Neural progenitor cell (in vitro differentiated cells): ENCODE measurements at regions not wholly inside any gene's neighbourhood (a gene's known extent, or its start where the extent isn't known, plus 50 kb on each side); places are given as distances from the start of the nearest gene placed in this dataset.

Experiments used
- DNase-seq: peaks from one replicate; pipeline ENCODE4 v3.0.0-alpha.2; 2016; ENCODE audit warnings: low spot score
- H2AFZ ChIP-seq: fragments of 200-600 bp; sonication (generic); replicated peaks from 2 replicates; pipeline ENCODE4 v1.6.1; 2016; ENCODE audit warnings: antibody characterized with exemption
- H3F3A ChIP-seq: fragments of 200-600 bp; sonication (generic); 2 replicates; pipeline ENCODE4 v1.6.1; 2016; ENCODE audit warnings: antibody characterized with exemption, low read depth
- H3K27ac ChIP-seq: fragments of 200-600 bp; sonication (generic); 2 replicates; pipeline ENCODE4 v1.5.1; 2016; ENCODE audit warnings: mild to moderate bottlenecking
- H3K27me3 ChIP-seq: fragments of 200-600 bp; sonication (generic); 2 replicates; pipeline ENCODE4 v1.6.1; 2016; ENCODE audit warnings: mild to moderate bottlenecking, moderate library complexity
- H3K36me3 ChIP-seq: fragments of 200-600 bp; sonication (generic); 2 replicates; pipeline ENCODE4 v1.5.1; 2016
- H3K4me1 ChIP-seq: fragments of 200-600 bp; sonication (generic); 2 replicates; pipeline ENCODE4 v1.6.1; 2016; ENCODE audit warnings: mixed run types
- H3K4me2 ChIP-seq: fragments of 200-600 bp; sonication (generic); 2 replicates; pipeline ENCODE4 v1.6.1; 2016
- H3K4me3 ChIP-seq: fragments of 200-600 bp; sonication (generic); 2 replicates; pipeline ENCODE4 v1.5.1; 2016
- H3K79me2 ChIP-seq: fragments of 200-600 bp; sonication (generic); 2 replicates; pipeline ENCODE4 v1.6.1; 2016; ENCODE audit warnings: low read depth
- H3K9ac ChIP-seq: fragments of 200-600 bp; sonication (generic); 2 replicates; pipeline ENCODE4 v1.6.1; 2016
- H3K9me3 ChIP-seq: fragments of 200-600 bp; sonication (generic); 2 replicates; pipeline ENCODE4 v1.5.1; 2016; ENCODE audit warnings: low read depth
- H4K20me1 ChIP-seq: fragments of 200-600 bp; sonication (generic); 2 replicates; pipeline ENCODE4 v1.6.1; 2016; ENCODE audit warnings: low read depth
- H3K27ac Mint-ChIP-seq: 3 replicates; pipeline ENCODE4 v1.8.0; 2021; ENCODE audit warnings: mixed read lengths
- H3K27me3 Mint-ChIP-seq: 2 replicates; pipeline ENCODE4 v1.8.0; 2022; ENCODE audit warnings: low read depth, mild to moderate bottlenecking, inconsistent platforms, moderate library complexity, mixed read lengths; ENCODE audit not compliant: insufficient read depth
- H3K36me3 Mint-ChIP-seq: 3 replicates; pipeline ENCODE4 v1.8.0; 2021; ENCODE audit warnings: mixed read lengths
- H3K4me1 Mint-ChIP-seq: 3 replicates; pipeline ENCODE4 v1.8.0; 2021; ENCODE audit warnings: mixed read lengths
- H3K4me3 Mint-ChIP-seq: 3 replicates; pipeline ENCODE4 v1.8.0; 2021; ENCODE audit warnings: mild to moderate bottlenecking, moderate library complexity, mixed read lengths
- H3K9me3 Mint-ChIP-seq: 3 replicates; pipeline ENCODE4 v1.8.0; 2020; ENCODE audit warnings: mixed read lengths
- EZH2 ChIP-seq: fragments of 200-600 bp; sonication (generic); IDR thresholded peaks from 2 replicates; pipeline ENCODE4 v1.6.1; 2017; ENCODE audit warnings: antibody characterized with exemption, mild to moderate bottlenecking, moderate library complexity
- EZH2phosphoT487 ChIP-seq: fragments of 200-600 bp; sonication (generic); IDR thresholded peaks from 2 replicates; pipeline ENCODE4 v1.6.1; 2017; ENCODE audit warnings: antibody characterized with exemption
- TF ChIP-seq, protein P1 (sequence below): fragments of 200-600 bp; sonication (generic); IDR thresholded peaks from 2 replicates; pipeline ENCODE4 v1.5.1; 2017; ENCODE audit warnings: antibody characterized with exemption, mild to moderate bottlenecking

DNA sequence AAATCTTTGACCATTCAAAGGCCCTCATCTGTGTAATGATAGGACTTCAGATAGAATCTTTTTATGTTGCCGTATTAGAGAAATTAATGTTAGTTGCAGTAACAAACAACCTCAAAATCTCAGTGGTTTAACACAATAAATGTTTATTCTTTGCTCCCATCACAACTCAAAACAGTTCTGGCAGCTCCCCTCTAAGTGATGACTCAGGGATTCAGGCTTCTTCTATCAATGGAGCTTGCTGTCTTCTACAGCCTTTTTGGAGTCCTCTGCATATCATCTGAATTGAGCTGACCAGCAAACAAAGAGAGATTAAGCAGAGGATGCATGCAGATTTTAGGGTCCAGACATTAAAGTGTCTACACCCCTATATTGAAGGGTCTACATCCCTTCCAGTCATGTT, 59.1 kb upstream of the RAB3GAP2 start:
- Histone ChIP-seq H2AFZ (no peak overlapping the region), H3K27me3 (no peaks in the 10 kb centered on the region), H3K4me3 (no peak overlapping the region), H3F3A (no peaks in the 10 kb centered on the region), H3K9me3 (no peaks in the 10 kb centered on the region), H3K36me3 (no peaks in the 10 kb centered on the region), H4K20me1 (no peaks in the 10 kb centered on the region), H3K79me2 (no peaks in the 10 kb centered on the region), H3K4me2 (no peak overlapping the region), H3K27ac (no peak overlapping the region), H3K9ac (no peak overlapping the region), H3K4me1 (peaks cover 21% of the 10 kb centered on the region)
- H3K4me1 Mint-ChIP-seq: peaks cover 37% of the 10 kb centered on the region
- DNase-seq: no peak
- peaks cover 5% of the 10 kb centered on the region for H3K27me3 Mint-ChIP-seq
- no peak overlapping the region for H3K4me3 Mint-ChIP-seq
- H3K36me3 Mint-ChIP-seq: no peaks in the 10 kb centered on the region
- TF ChIP-seq EZH2: no peak
- TF ChIP-seq, protein P1, sequence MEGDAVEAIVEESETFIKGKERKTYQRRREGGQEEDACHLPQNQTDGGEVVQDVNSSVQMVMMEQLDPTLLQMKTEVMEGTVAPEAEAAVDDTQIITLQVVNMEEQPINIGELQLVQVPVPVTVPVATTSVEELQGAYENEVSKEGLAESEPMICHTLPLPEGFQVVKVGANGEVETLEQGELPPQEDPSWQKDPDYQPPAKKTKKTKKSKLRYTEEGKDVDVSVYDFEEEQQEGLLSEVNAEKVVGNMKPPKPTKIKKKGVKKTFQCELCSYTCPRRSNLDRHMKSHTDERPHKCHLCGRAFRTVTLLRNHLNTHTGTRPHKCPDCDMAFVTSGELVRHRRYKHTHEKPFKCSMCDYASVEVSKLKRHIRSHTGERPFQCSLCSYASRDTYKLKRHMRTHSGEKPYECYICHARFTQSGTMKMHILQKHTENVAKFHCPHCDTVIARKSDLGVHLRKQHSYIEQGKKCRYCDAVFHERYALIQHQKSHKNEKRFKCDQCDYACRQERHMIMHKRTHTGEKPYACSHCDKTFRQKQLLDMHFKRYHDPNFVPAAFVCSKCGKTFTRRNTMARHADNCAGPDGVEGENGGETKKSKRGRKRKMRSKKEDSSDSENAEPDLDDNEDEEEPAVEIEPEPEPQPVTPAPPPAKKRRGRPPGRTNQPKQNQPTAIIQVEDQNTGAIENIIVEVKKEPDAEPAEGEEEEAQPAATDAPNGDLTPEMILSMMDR: no peak
- no peak for TF ChIP-seq EZH2phosphoT487
- no peaks in the 10 kb centered on the region for H3K9me3 Mint-ChIP-seq
- peak overlapping the region; percentile 68 for H3K27ac Mint-ChIP-seq

DNA sequence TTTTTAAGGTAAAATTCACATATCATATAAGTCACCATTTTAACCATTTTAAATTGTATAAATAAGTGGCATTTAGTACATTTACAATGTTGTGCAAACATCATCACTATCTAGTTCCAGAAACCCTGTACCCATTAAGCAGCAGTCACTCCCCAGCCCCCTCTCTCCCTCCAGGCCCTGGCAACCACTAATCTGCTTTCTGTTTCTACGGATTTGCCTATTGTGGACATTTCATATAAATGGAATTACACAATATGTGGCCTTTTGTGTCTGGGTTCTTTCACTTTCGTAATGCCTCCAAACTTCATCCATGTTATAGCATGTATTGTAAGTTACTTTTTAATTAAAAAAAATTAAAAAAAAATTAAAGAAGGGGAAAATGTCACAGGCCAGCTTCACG, 58.0 kb upstream of the RAB3GAP2 start:
- H4K20me1 ChIP-seq: no peaks in the 10 kb centered on the region
- Mint-ChIP-seq H3K36me3 (no peaks in the 10 kb centered on the region), H3K9me3 (no peaks in the 10 kb centered on the region), H3K27me3 (peaks cover 5% of the 10 kb centered on the region), H3K4me3 (no peak overlapping the region), H3K27ac (no peak overlapping the region), H3K4me1 (peaks cover 39% of the 10 kb centered on the region)
- H3K9ac ChIP-seq: no peak overlapping the region
- no peaks in the 10 kb centered on the region for H3K27me3 ChIP-seq
- H2AFZ ChIP-seq: no peak overlapping the region
- DNase-seq: peak; percentile 24
- H3K9me3 ChIP-seq: no peaks in the 10 kb centered on the region
- peak overlapping the region; percentile 32 for H3K4me2 ChIP-seq
- no peak overlapping the region for H3K4me3 ChIP-seq
- H3K27ac ChIP-seq: no peak overlapping the region
- peaks cover 21% of the 10 kb centered on the region for H3K4me1 ChIP-seq
- H3K36me3 ChIP-seq: no peaks in the 10 kb centered on the region
- no peaks in the 10 kb centered on the region for H3F3A ChIP-seq
- no peaks in the 10 kb centered on the region for H3K79me2 ChIP-seq
- TF ChIP-seq EZH2phosphoT487: no peak
- no peak for TF ChIP-seq EZH2
- TF ChIP-seq, protein P1: no peak

DNA sequence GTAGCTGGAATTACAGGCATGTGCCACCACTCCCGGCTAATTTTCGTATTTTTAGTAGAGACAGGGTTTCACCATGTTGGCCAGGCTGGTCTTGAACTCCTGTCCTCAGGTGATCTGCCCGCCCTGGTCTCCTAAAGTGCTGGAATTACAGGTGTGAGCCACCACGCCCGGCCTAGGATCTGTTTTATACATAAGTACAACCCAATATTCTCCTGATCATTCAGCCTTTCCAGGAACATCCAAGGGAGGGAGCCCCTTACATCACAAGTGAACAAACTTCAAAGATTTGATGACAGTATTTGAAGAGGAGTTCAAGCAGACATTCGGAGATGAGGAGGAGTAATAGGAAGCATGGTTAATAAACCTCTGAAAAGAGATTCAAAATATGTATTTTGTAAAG, 54.9 kb upstream of the RAB3GAP2 start:
- H3F3A ChIP-seq: no peaks in the 10 kb centered on the region
- H3K27ac Mint-ChIP-seq: no peak overlapping the region
- TF ChIP-seq EZH2: no peak
- no peak for TF ChIP-seq EZH2phosphoT487
- TF ChIP-seq, protein P1: no peak

More for the DNA sequence above, 54.9 kb upstream of the RAB3GAP2 start:
- peaks cover 39% of the 10 kb centered on the region for H3K4me1 Mint-ChIP-seq
- Histone ChIP-seq H3K36me3 (no peaks in the 10 kb centered on the region), H3K27ac (no peak overlapping the region), H4K20me1 (no peaks in the 10 kb centered on the region), H3K27me3 (no peaks in the 10 kb centered on the region), H3K9me3 (no peaks in the 10 kb centered on the region), H3K79me2 (no peaks in the 10 kb centered on the region), H2AFZ (no peak overlapping the region), H3K4me2 (no peak overlapping the region), H3K4me1 (peaks cover 21% of the 10 kb centered on the region), H3K4me3 (no peak overlapping the region), H3K9ac (no peak overlapping the region)
- H3K9me3 Mint-ChIP-seq: no peaks in the 10 kb centered on the region
- H3K4me3 Mint-ChIP-seq: no peak overlapping the region
- peaks cover 7% of the 10 kb centered on the region for H3K27me3 Mint-ChIP-seq
- no peaks in the 10 kb centered on the region for H3K36me3 Mint-ChIP-seq
- no peak for DNase-seq
